HAP-1 (cell line): ENCODE measurements at regions not wholly inside any gene's neighbourhood (a gene's known extent, or its start where the extent isn't known, plus 50 kb on each side); places are given as distances from the start of the nearest gene placed in this dataset.

ENCODE experiments used
- DNase-seq, 2 experiments: peaks; one replicate each; pipeline ENCODE4 v3.0.0-alpha.2; 2016 to 2020; ENCODE audit warnings: low spot score in 2 of 2
- H3K27me3 ChIP-seq: fragments of 250-450 bp; sonication (Bioruptor Pico); 2 replicates; pipeline ENCODE4 v1.5.1; 2020; ENCODE audit warnings: low read depth, mild to moderate bottlenecking, moderate library complexity
- H3K36me3 ChIP-seq: fragments of 250-450 bp; sonication (Bioruptor Pico); replicated peaks from 2 replicates; pipeline ENCODE4 v1.5.1; 2020; ENCODE audit warnings: mild to moderate bottlenecking
- H3K4me1 ChIP-seq: fragments of 250-450 bp; sonication (Bioruptor Pico); 2 replicates; pipeline ENCODE4 v1.5.1; 2020; ENCODE audit warnings: mild to moderate bottlenecking
- H3K4me3 ChIP-seq: fragments of 250-450 bp; sonication (Bioruptor Pico); 2 replicates; pipeline ENCODE4 v1.5.1; 2020; ENCODE audit warnings: mild to moderate bottlenecking, moderate library complexity
- H3K9me3 ChIP-seq: fragments of 250-450 bp; sonication (Bioruptor Pico); 2 replicates; pipeline ENCODE4 v1.5.1; 2020; ENCODE audit warnings: mild to moderate bottlenecking, moderate library complexity
- in situ Hi-C: fragments of 300-500 bp; cut with MboI; formaldehyde crosslinking; loops from 3 replicates; pipeline ENCODE4 v1.14.3; 2020; ENCODE audit warnings: low sequenced_read_pairs, inconsistent platforms, mixed read lengths

GRCh38 chr1:219682788-219683187 is 69.9 kb upstream of the ZC3H11B start:
- in situ Hi-C loops = no loop called here
- Histone ChIP-seq H3K4me1 (no peaks in the 10 kb centered on the region), H3K36me3 (no peaks in the 10 kb centered on the region), H3K9me3 (no peaks in the 10 kb centered on the region), H3K27me3 (peaks cover 5% of the 10 kb centered on the region; the same call in 1 of the 2 replicates), H3K4me3 (no peak overlapping the region)
- DNase-seq = no peak

- in situ Hi-C loops = no loop called here
- Histone ChIP-seq H3K4me1 (no peaks in the 10 kb centered on the region), H3K4me3 (no peak overlapping the region), H3K36me3 (no peaks in the 10 kb centered on the region), H3K27me3 (peaks cover 5% of the 10 kb centered on the region; the same call in 1 of the 2 replicates), H3K9me3 (no peaks in the 10 kb centered on the region)
- no peak for DNase-seq
Measured at GRCh38 chr1:219681876-219682275, 69.0 kb upstream of the ZC3H11B start.

GRCh38 chr1:219676012-219676765 is 63.3 kb upstream of the ZC3H11B start:
- H3K36me3 ChIP-seq = no peaks in the 10 kb centered on the region
- H3K9me3 ChIP-seq = no peaks in the 10 kb centered on the region
- in situ Hi-C loops = no loop called here
- DNase-seq = no peak
- no peaks in the 10 kb centered on the region; the same call in 1 of the 2 replicates for H3K27me3 ChIP-seq
- H3K4me3 ChIP-seq = no peak overlapping the region
- H3K4me1 ChIP-seq = no peaks in the 10 kb centered on the region

GRCh38 chr1:219670426-219671149 is 57.7 kb upstream of the ZC3H11B start:
- in situ Hi-C loops = no loop called here

GRCh38 chr1:219669556-219669955 is 56.7 kb upstream of the ZC3H11B start:
- no peaks in the 10 kb centered on the region for H3K4me1 ChIP-seq
- in situ Hi-C loops = loop anchor here (10.0 kb wide), 1 partner anchor 1325 kb away; the partner anchor contains the start of gene TGFB2

More at GRCh38 chr1:219670426-219671149, 57.7 kb upstream of the ZC3H11B start:
- DNase-seq = no peak
- Histone ChIP-seq H3K4me1 (no peaks in the 10 kb centered on the region), H3K27me3 (no peaks in the 10 kb centered on the region), H3K36me3 (no peaks in the 10 kb centered on the region), H3K4me3 (no peak overlapping the region), H3K9me3 (no peaks in the 10 kb centered on the region)

GRCh38 chr1:219669042-219669441 is 56.1 kb upstream of the ZC3H11B start:
- Histone ChIP-seq H3K4me1 (no peaks in the 10 kb centered on the region), H3K36me3 (no peaks in the 10 kb centered on the region), H3K4me3 (no peak overlapping the region), H3K9me3 (no peaks in the 10 kb centered on the region), H3K27me3 (no peaks in the 10 kb centered on the region)
- DNase-seq = no peak
- in situ Hi-C loops = loop anchor here (10.0 kb wide), 1 partner anchor 1324 kb away; the partner anchor contains the start of gene TGFB2

More at GRCh38 chr1:219669556-219669955, 56.7 kb upstream of the ZC3H11B start:
- no peak overlapping the region for H3K4me3 ChIP-seq
- no peak for DNase-seq
- H3K27me3 ChIP-seq = no peaks in the 10 kb centered on the region
- no peaks in the 10 kb centered on the region for H3K9me3 ChIP-seq
- no peaks in the 10 kb centered on the region for H3K36me3 ChIP-seq

GRCh38 chr1:219668446-219668845 is 55.5 kb upstream of the ZC3H11B start:
- Histone ChIP-seq H3K27me3 (no peaks in the 10 kb centered on the region), H3K36me3 (no peaks in the 10 kb centered on the region), H3K4me3 (no peak overlapping the region), H3K4me1 (no peaks in the 10 kb centered on the region), H3K9me3 (no peaks in the 10 kb centered on the region)
- in situ Hi-C loops = loop anchor here (10.0 kb wide), 1 partner anchor 1324 kb away; the partner anchor contains the start of gene TGFB2
- no peak for DNase-seq

GRCh38 chr1:219666242-219666641 is 53.3 kb upstream of the ZC3H11B start:
- Histone ChIP-seq H3K4me3 (no peak overlapping the region), H3K9me3 (no peaks in the 10 kb centered on the region), H3K36me3 (no peaks in the 10 kb centered on the region), H3K4me1 (peaks cover 6% of the 10 kb centered on the region), H3K27me3 (no peaks in the 10 kb centered on the region)
- in situ Hi-C loops = loop anchor here (10.0 kb wide), 1 partner anchor 1321 kb away; the partner anchor contains the start of gene TGFB2
- no peak for DNase-seq

GRCh38 chr1:219665089-219665488 is 52.2 kb upstream of the ZC3H11B start:
- H3K4me1 ChIP-seq = peaks cover 15% of the 10 kb centered on the region
- H3K9me3 ChIP-seq = no peaks in the 10 kb centered on the region
- no peak for DNase-seq
- H3K4me3 ChIP-seq = no peak overlapping the region
- in situ Hi-C loops = loop anchor here (10.0 kb wide), 1 partner anchor 1320 kb away; the partner anchor contains the start of gene TGFB2
- H3K36me3 ChIP-seq = no peaks in the 10 kb centered on the region
- no peaks in the 10 kb centered on the region for H3K27me3 ChIP-seq

GRCh38 chr1:219664310-219665029 is 51.6 kb upstream of the ZC3H11B start:
- no peaks in the 10 kb centered on the region for H3K36me3 ChIP-seq
- no peak overlapping the region for H3K4me3 ChIP-seq
- in situ Hi-C loops = loop anchor here (10.0 kb wide), 1 partner anchor 1320 kb away; the partner anchor contains the start of gene TGFB2
- H3K9me3 ChIP-seq = no peaks in the 10 kb centered on the region
- peaks cover 15% of the 10 kb centered on the region for H3K4me1 ChIP-seq
- no peaks in the 10 kb centered on the region for H3K27me3 ChIP-seq
- DNase-seq = no peak
